SJSA1 (cell line): ENCODE measurements at regions not wholly inside any gene's neighbourhood (a gene's known extent, or its start where the extent isn't known, plus 50 kb on each side); places are given as distances from the start of the nearest gene placed in this dataset.
"Not testable (repeated sequence)": the region's sequence is repeated elsewhere in the genome, so short reads cannot be mapped to it uniquely, and the experiment has no call there.

ENCODE experiments used
- DNase-seq, 2 experiments: peaks; one replicate each; pipeline ENCODE4 v3.0.0-alpha.2; 2015 to 2020; ENCODE audit warnings: low spot score in 2 of 2, low read depth in 1 of 2
- H3K27ac ChIP-seq: fragments of 250-450 bp; sonication (Bioruptor Pico); 2 replicates; pipeline ENCODE4 v1.5.1; 2020; ENCODE audit warnings: mild to moderate bottlenecking, moderate library complexity
- H3K27me3 ChIP-seq: fragments of 250-450 bp; sonication (Bioruptor Pico); replicated peaks from 2 replicates; pipeline ENCODE4 v1.5.1; 2020; ENCODE audit warnings: mild to moderate bottlenecking, moderate library complexity
- H3K36me3 ChIP-seq: fragments of 250-450 bp; sonication (Bioruptor Pico); 2 replicates; pipeline ENCODE4 v1.5.1; 2020; ENCODE audit warnings: mild to moderate bottlenecking
- H3K4me1 ChIP-seq: fragments of 250-450 bp; sonication (Bioruptor Pico); replicated peaks from 2 replicates; pipeline ENCODE4 v1.6.1; 2021; ENCODE audit warnings: mild to moderate bottlenecking
- H3K4me3 ChIP-seq: fragments of 250-450 bp; sonication (Bioruptor Pico); 2 replicates; pipeline ENCODE4 v1.5.1; 2020; ENCODE audit warnings: mild to moderate bottlenecking
- H3K9me3 ChIP-seq: fragments of 250-450 bp; sonication (Bioruptor Pico); replicated peaks from 2 replicates; pipeline ENCODE4 v1.5.1; 2020; ENCODE audit warnings: mild to moderate bottlenecking

DNA sequence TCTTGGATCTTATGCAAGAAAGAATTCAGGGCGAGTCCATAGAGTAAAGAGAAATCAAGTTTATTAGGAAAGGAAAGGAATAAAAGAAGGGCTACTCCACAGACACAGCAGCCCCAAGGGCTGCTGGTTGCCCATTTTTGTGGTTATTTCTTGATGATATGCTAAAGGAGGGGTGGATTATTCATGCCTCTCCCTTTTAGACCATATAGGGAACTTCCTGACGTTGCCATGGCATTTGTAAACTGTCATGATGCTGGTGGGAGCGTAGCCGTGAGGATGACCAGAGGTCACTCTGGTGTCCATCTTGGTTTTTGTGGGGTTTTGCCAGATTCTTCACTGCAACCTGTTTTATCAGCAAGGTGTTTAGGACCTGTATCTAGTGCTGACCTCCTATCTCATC lies 115.4 kb upstream of the CARD11 start:
- Histone ChIP-seq H3K4me1 (peaks cover 7% of the 10 kb centered on the region), H3K4me3 (no peak overlapping the region), H3K27me3 (no peaks in the 10 kb centered on the region), H3K27ac (no peak overlapping the region), H3K9me3 (no peaks in the 10 kb centered on the region), H3K36me3 (no peaks in the 10 kb centered on the region)
- no peak for DNase-seq

DNA sequence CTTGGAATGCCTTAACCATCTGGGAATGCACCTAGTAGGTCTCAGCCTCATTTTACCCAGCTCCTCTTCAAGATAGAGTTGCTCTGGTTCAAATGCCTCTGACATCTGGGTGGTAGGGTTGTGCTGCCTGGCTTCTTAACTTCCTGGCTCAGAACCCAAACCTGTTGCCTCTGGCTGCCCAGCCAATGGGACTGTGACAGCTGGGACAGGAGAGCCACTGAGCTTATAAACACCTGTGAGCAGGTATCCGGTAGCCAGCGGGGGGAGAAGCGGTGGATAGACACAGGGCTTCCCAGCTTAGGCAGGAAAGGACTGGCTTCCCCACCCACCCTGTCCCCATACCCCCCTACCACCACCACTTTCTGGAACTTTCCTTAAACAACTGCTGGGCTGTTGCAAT lies 115.8 kb upstream of the CARD11 start:
- Histone ChIP-seq H3K36me3 (no peaks in the 10 kb centered on the region), H3K27me3 (no peaks in the 10 kb centered on the region), H3K27ac (no peak overlapping the region), H3K4me1 (peaks cover 7% of the 10 kb centered on the region), H3K4me3 (no peak overlapping the region), H3K9me3 (no peaks in the 10 kb centered on the region)
- no peak for DNase-seq

DNA sequence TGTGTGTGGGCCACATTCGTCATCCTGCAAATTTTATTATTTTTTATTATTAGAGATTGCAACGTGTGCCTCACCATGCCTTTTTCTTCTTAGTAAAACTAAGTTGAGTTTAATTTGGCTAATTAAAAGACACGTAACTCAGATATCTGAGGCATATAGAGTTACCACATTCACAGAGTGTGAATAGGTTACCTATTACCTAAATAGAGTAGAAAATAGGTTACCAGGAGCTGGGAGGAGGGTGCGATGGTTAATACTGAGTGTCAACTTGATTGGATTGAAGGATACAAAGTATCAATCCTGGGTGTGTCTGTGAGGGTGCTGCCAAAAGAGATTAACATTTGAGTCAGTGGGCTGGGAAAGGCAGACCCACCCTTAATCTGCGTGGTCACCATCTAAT lies 116.3 kb upstream of the CARD11 start:
- H3K36me3 ChIP-seq, H3K4me3 ChIP-seq, H3K4me1 ChIP-seq, H3K27ac ChIP-seq, H3K27me3 ChIP-seq, H3K9me3 ChIP-seq, DNase-seq: not testable (repeated sequence)

DNA sequence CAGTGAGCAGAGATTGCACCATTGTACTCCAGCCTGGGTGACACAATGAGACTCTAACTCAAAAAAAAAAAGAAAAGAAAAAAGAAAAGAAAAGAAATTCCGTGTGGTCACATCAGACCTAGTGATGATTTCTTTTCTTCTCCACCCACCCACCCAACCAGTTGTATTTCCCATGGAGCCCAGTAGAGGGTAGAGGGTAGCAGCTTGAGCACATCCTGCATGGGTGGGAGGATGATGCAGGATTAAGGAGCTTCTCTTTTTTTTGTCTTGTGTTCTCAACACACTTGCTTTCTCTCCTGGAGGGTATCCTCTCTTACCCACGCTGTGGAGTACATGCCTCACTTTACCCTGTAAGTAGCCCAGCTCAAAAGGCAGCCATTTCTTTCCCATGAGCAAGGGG lies 118.6 kb upstream of the CARD11 start:
- no peaks in the 10 kb centered on the region for H3K36me3 ChIP-seq
- H3K27me3 ChIP-seq, result no peaks in the 10 kb centered on the region
- DNase-seq, result no peak
- H3K4me3 ChIP-seq, result no peak overlapping the region
- H3K27ac ChIP-seq, result no peak overlapping the region
- H3K4me1 ChIP-seq, result peaks cover 7% of the 10 kb centered on the region
- H3K9me3 ChIP-seq, result no peaks in the 10 kb centered on the region

DNA sequence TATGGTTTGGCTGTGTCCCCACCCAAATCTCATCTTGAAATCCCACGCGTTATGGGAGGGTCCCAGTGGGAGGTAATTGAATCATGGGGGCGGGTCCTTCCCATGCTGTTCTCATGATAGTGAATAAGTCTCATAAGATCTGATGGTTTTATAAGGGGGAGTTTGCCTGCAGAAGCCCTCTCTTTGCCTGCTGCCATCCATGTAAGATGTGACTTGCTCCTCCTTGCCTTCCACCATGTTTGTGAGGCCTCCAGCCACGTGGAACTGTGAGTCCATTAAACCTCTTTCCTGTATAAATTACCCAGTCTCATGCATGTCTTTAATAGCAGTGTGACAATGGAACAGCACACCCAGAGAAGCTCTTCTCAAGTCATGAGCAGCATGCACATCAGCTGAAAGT lies 119.1 kb upstream of the CARD11 start:
- H3K9me3 ChIP-seq, H3K4me1 ChIP-seq, H3K36me3 ChIP-seq, DNase-seq, H3K4me3 ChIP-seq, H3K27ac ChIP-seq, H3K27me3 ChIP-seq: not testable (repeated sequence)

DNA sequence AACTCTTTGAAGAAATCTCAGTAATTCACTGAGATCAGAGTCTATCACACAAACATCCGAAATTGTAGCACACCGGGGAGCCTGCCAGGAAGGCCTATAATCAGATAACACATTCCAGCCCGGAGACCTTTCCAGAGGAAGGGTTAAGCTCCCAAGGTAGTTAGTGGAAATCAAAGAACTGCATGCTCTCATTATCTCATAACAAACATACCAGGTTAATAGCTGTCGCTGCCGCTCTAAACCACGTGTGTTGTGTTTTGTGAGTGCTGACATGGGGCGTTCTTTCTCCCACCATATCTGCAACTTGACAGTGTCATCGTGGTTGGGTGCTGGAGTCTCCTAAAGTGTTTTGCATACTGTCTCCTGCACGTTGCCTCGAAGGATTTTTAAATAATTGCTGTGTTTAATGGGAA lies 120.7 kb upstream of the CARD11 start:
- Histone ChIP-seq H3K4me3 (no peak overlapping the region), H3K4me1 (no peaks in the 10 kb centered on the region), H3K36me3 (no peaks in the 10 kb centered on the region), H3K27ac (no peak overlapping the region), H3K27me3 (no peaks in the 10 kb centered on the region), H3K9me3 (no peaks in the 10 kb centered on the region)
- no peak for DNase-seq

DNA sequence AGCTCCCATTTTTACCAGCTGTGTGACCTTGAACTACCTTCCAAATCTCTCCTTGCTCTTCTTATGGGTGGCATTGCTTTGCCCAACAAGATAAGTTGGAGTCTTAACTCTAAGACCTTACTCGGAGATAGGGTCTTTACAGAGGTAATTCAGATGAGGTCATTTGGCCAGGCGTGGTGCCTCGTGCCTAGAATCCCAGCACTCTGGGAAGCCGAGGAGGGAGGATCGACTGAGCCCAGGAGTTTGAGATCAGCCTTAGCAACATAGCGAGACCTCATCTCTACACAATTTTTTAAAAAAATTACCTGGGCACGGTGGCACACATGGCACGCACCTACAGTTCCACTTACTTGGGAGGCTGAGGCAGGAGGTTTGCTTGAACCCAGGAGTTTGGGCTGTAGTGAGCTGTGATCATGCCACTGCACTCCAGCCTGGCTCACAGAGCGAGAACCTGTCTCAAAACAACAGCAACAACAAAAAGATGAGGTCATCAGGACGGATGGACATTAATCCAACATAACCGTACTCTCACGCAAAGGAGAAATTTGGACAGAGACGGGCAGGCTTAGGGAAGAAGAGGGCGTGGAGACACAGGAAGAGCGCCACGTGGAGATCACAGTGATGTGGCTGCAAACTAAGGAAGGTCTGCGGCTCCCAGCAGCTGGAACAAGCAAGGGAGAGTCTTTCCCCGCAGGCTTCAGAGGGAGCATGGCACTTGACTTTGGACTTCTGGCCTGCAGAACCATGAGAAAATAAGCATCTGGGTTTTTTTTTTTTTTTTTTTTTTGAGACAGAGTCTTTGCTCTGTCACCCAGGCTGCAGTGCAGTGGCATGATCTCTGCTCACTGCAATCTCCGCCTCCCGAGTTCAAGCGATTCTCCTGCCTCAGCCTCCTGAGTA lies 122.3 kb upstream of the CARD11 start:
- H3K27me3 ChIP-seq, result no peaks in the 10 kb centered on the region
- no peak overlapping the region for H3K4me3 ChIP-seq
- no peak overlapping the region for H3K27ac ChIP-seq
- no peaks in the 10 kb centered on the region for H3K9me3 ChIP-seq
- DNase-seq, result no peak
- H3K4me1 ChIP-seq, result no peaks in the 10 kb centered on the region
- no peaks in the 10 kb centered on the region for H3K36me3 ChIP-seq

DNA sequence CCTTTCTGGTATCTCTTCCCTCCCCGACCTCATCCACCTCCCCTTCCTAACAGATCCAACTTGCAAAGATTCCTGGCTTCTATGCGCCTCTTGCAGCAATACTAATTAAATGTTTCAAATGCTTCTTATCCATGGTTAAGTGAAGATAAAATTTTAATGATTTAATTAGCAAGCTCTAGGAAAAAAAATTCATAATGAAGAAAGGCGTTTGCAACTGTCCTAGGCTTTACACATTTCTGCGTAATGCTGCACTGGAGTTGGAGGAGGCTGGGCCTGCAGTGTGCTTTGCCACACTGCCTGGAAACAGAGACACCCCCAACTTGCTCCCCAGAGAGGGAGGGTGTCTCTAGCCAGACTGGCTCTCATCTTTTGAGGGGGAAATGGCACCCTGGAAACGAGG lies 123.9 kb upstream of the CARD11 start:
- H3K27me3 ChIP-seq, result no peaks in the 10 kb centered on the region
- H3K4me3 ChIP-seq, result no peak overlapping the region
- no peaks in the 10 kb centered on the region for H3K9me3 ChIP-seq
- no peaks in the 10 kb centered on the region for H3K36me3 ChIP-seq
- no peak overlapping the region for H3K27ac ChIP-seq
- DNase-seq, result no peak
- no peaks in the 10 kb centered on the region for H3K4me1 ChIP-seq

DNA sequence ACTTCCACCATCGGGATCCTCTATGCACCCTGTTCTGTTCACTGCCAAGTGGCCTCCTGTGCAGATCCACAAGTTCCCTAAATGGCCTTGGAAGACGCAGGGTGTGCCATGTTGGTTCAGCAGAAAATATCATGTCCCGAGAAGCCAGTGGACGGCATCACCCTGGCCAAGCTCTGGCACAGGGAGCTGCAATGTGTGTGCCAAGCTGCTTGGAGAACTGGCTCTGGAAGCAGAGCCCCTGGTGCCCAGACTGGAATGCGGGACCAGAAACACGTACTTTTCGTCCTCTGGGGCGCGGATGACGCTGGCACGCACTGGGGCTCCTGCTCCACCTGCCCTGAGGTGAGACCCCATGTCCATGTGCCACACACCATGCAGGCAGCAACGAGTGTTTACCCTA lies 124.7 kb upstream of the CARD11 start:
- H3K27ac ChIP-seq, result no peak overlapping the region
- H3K36me3 ChIP-seq, result no peaks in the 10 kb centered on the region
- no peaks in the 10 kb centered on the region for H3K4me1 ChIP-seq
- H3K27me3 ChIP-seq, result no peaks in the 10 kb centered on the region
- no peak for DNase-seq
- H3K9me3 ChIP-seq, result no peaks in the 10 kb centered on the region
- H3K4me3 ChIP-seq, result no peak overlapping the region

DNA sequence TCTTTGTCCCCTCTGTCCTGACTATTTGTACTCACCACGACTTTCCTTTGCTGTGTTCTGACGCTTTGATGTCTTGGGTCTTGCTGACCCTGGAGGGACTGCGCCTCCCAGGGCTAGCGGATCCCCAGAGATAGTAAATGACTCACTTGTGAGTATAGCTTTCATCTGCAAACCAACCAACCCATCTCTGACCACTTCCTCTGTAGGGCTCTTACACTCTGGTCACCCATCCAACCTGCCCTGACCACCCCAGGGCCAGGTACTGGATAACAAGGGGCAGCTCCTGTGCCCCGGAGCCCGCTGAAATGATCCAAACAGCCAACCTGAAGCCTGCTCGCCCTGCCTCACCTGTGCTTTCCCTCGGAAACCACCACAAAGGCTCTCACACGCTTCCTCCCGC lies 125.2 kb upstream of the CARD11 start:
- Histone ChIP-seq H3K4me3 (no peak overlapping the region), H3K36me3 (no peaks in the 10 kb centered on the region), H3K4me1 (no peaks in the 10 kb centered on the region), H3K9me3 (no peaks in the 10 kb centered on the region), H3K27ac (no peak overlapping the region), H3K27me3 (no peaks in the 10 kb centered on the region)
- DNase-seq, result no peak

DNA sequence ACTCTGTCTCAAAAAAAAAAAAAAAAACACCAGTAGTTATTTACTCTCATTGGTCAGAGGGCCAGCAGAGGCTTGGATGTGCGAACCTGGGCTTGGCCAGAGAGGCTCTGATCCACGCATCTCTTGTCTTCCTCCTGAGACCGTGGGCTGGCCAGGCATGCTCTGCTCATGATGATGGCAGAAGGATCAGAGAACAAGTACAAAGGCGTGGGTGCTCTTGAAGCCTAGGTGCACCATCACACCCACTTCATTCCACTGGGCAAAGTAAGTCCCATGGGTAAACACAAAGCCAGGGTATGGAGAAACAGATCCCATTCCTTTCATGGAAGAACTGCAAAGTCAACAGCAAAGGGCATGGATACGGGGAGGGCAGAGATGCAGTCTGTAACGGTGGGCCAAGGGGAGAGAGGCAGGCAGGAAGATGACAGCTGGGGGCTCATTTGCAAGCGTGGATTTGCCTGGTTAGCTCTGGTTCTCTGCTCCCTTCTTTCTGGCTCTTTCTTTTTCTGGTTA lies 128.2 kb upstream of the SDK1 start:
- H3K27ac ChIP-seq, result no peak overlapping the region
- no peaks in the 10 kb centered on the region for H3K9me3 ChIP-seq
- no peaks in the 10 kb centered on the region for H3K36me3 ChIP-seq
- no peaks in the 10 kb centered on the region for H3K4me1 ChIP-seq
- DNase-seq, result no peak
- H3K27me3 ChIP-seq, result no peaks in the 10 kb centered on the region
- H3K4me3 ChIP-seq, result no peak overlapping the region

DNA sequence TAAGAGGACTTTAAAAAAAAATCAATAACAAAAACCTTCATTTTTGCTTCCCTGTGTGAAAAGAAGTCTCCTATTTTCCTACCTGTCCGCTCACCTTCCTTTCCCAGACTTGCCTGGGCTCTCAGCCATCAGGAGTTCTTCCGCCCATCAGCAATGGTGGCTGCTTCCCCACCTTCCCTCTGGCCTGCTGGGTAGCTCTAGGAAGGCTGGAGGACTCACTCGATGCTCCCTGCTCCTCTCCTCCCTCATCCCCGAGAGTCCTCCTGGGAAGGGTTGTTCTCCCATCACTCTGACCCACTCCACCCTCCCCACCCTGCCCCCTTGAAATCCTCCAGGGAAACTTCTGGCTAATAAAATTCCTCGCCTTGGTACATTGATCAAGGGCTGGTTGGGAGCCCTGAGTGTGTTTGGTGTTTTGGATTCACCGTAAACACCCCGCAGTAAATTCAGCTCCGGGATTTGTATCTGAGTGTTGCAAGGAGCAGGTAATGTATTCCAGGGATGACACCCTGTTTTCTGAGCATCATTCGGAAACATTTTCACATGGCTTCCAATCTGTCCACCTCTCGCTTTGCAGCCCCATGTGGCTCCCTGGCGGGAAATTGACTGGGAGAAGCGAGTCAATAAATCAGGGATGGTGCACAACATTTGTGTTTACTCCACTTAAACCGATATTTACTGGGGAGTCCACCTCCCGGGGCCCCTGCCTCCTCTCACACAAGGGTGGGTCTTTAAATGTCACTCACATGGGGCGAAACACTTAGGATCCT lies 126.4 kb upstream of the SDK1 start:
- Histone ChIP-seq H3K27ac (no peak overlapping the region), H3K4me3 (no peak overlapping the region), H3K27me3 (no peaks in the 10 kb centered on the region), H3K36me3 (no peaks in the 10 kb centered on the region), H3K4me1 (no peaks in the 10 kb centered on the region), H3K9me3 (no peaks in the 10 kb centered on the region)
- no peak for DNase-seq

DNA sequence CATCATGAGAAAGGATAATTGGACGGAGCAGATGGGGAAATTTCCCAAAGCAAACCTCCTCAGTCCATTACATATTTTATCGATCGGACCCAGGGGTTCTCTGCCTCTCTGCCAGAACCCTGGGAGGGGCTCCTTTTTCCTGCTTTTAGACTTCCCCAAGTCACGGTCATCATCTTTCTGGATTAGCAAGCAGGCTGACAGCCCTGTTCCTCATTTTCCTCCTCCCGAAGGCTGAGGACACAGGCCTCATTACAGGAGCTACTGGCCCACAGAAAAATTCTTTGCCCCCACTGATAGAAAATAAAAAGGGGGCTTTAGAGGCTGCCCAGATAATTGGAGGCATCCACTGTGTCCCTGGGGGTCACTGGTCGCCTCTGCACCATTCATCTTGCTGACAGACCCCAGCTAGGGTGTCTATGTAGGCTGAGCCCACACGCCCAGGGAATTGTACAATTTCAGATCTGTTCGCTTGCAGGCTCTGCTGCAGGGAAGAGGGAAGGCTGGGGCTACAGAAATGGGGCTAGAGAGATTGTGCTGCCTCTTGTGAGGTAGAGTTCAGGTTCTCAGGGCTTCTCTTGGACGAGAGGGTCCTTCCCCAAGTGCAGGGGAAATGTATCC lies 125.7 kb upstream of the SDK1 start:
- no peaks in the 10 kb centered on the region for H3K36me3 ChIP-seq
- H3K9me3 ChIP-seq, result no peaks in the 10 kb centered on the region
- no peaks in the 10 kb centered on the region for H3K27me3 ChIP-seq
- H3K4me1 ChIP-seq, result no peaks in the 10 kb centered on the region
- H3K27ac ChIP-seq, result no peak overlapping the region
- H3K4me3 ChIP-seq, result no peak overlapping the region
- DNase-seq, result no peak
